GM19463 (cell line): ENCODE measurements at regions not wholly inside any gene's neighbourhood (a gene's known extent, or its start where the extent isn't known, plus 50 kb on each side); places are given as distances from the start of the nearest gene placed in this dataset.

Source experiments
- ATAC-seq: cut with Tn5 transposase; IDR thresholded peaks from one replicate; pipeline ENCODE4 v1.9.1; 2021; ENCODE audit warnings: mild to moderate bottlenecking, moderate library complexity; ENCODE audit not compliant: unreplicated experiment

- no peak for ATAC-seq
Observed at GRCh38 chr6:40803897-40804702, 216.9 kb upstream of the LRFN2 start.

GRCh38 chr6:40802481-40802880, 215.3 kb upstream of the LRFN2 start:
- ATAC-seq: no peak

GRCh38 chr6:40799296-40800140, 212.4 kb upstream of the LRFN2 start:
- ATAC-seq: no peak

- ATAC-seq: no peak
Observed at GRCh38 chr6:40798069-40798770, 211.1 kb upstream of the LRFN2 start.

GRCh38 chr6:40796260-40797221, 209.4 kb upstream of the LRFN2 start:
- no peak for ATAC-seq

GRCh38 chr6:40794586-40794985, 207.4 kb upstream of the LRFN2 start:
- ATAC-seq: no peak

- ATAC-seq: no peak
Observed at GRCh38 chr6:40792183-40792582, 205.0 kb upstream of the LRFN2 start.

GRCh38 chr6:40791004-40791403, 203.8 kb upstream of the LRFN2 start:
- ATAC-seq: no peak

- no peak for ATAC-seq
Observed at GRCh38 chr6:40788661-40789655, 201.8 kb upstream of the LRFN2 start.

GRCh38 chr6:40782355-40782754, 195.2 kb upstream of the LRFN2 start:
- no peak for ATAC-seq

- no peak for ATAC-seq
Observed at GRCh38 chr6:40780637-40781036, 193.5 kb upstream of the LRFN2 start.

- ATAC-seq: no peak
Observed at GRCh38 chr6:40779409-40779808, 192.2 kb upstream of the LRFN2 start.

GRCh38 chr6:40778918-40779317, 191.8 kb upstream of the LRFN2 start:
- ATAC-seq: no peak

GRCh38 chr6:40778196-40778595, 191.0 kb upstream of the LRFN2 start:
- ATAC-seq: no peak

- no peak for ATAC-seq
Observed at GRCh38 chr6:40774932-40775331, 187.8 kb upstream of the LRFN2 start.

- no peak for ATAC-seq
Observed at GRCh38 chr6:40770794-40771193, 183.6 kb upstream of the LRFN2 start.

- ATAC-seq: no peak
Observed at GRCh38 chr6:40764726-40765125, 177.6 kb upstream of the LRFN2 start.

- ATAC-seq: no peak
Observed at GRCh38 chr6:40762981-40763380, 175.8 kb upstream of the LRFN2 start.

GRCh38 chr6:40760887-40761286, 173.7 kb upstream of the LRFN2 start:
- no peak for ATAC-seq
